Osteocyte (in vitro differentiated cells): ENCODE measurements at regions not wholly inside any gene's neighbourhood (a gene's known extent, or its start where the extent isn't known, plus 50 kb on each side); places are given as distances from the start of the nearest gene placed in this dataset.

Source experiments
- DNase-seq: peaks from one replicate; pipeline ENCODE4 v3.0.0; 2021; ENCODE audit warnings: mixed read lengths; ENCODE audit not compliant: unreplicated experiment; ENCODE audit errors: extremely low spot score
- H3K27ac Mint-ChIP-seq: one replicate; pipeline ENCODE4 v1.8.0; 2021; ENCODE audit warnings: mild to moderate bottlenecking, mixed read lengths; ENCODE audit not compliant: unreplicated experiment
- H3K27me3 Mint-ChIP-seq: one replicate; pipeline ENCODE4 v1.8.0; 2021; ENCODE audit warnings: mixed read lengths; ENCODE audit not compliant: unreplicated experiment
- H3K36me3 Mint-ChIP-seq: one replicate; pipeline ENCODE4 v1.8.0; 2021; ENCODE audit warnings: mixed read lengths; ENCODE audit not compliant: unreplicated experiment
- H3K4me1 Mint-ChIP-seq: one replicate; pipeline ENCODE4 v1.8.0; 2021; ENCODE audit warnings: mixed read lengths; ENCODE audit not compliant: unreplicated experiment
- H3K4me3 Mint-ChIP-seq: one replicate; pipeline ENCODE4 v1.8.0; 2021; ENCODE audit warnings: mild to moderate bottlenecking, moderate library complexity, mixed read lengths; ENCODE audit not compliant: unreplicated experiment
- H3K9me3 Mint-ChIP-seq: one replicate; pipeline ENCODE4 v1.8.0; 2021; ENCODE audit warnings: mixed read lengths; ENCODE audit not compliant: unreplicated experiment
- CTCF ChIP-seq: fragments of 200-600 bp; sonication (generic); IDR thresholded peaks from 2 replicates; pipeline ENCODE4 v1.5.0; 2021; ENCODE audit warnings: antibody characterized with exemption, mild to moderate bottlenecking, moderate library complexity

DNA sequence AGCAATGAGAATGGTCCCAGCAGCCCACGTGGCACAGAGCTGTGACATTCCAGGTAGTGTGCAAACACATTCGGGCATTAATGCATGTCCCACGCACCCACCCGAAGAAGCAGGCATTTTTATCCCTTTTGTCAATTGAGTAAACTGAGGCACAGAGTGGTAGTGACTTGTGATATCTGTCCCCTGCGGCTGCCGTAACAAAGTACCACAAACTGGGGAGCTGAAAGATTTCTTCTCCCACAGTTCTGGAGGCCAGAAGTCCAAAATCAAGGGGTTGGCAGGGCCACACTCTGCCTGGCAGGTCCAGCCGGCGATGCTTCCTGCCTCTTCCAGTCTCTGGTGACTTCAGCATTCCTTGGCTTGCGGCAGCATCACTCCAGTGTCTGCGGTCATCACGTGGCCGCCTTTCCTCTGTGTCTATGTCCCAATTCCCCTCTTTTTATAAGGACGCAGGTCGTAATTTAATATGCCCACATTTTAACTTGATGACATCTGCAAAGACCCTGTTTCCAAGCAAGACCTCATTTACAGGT, 221.9 kb upstream of the GSE1 start:
- no peaks in the 10 kb centered on the region for H3K27me3 Mint-ChIP-seq
- H3K4me3 Mint-ChIP-seq: no peak overlapping the region
- H3K36me3 Mint-ChIP-seq: no peaks in the 10 kb centered on the region
- no peaks in the 10 kb centered on the region for H3K9me3 Mint-ChIP-seq
- H3K4me1 Mint-ChIP-seq: peaks cover 32% of the 10 kb centered on the region
- no peak for DNase-seq
- TF ChIP-seq CTCF: no peak
- H3K27ac Mint-ChIP-seq: peak overlapping the region; percentile 44

- H3K27ac Mint-ChIP-seq: no peak overlapping the region
- H3K4me1 Mint-ChIP-seq: peaks cover 40% of the 10 kb centered on the region
- no peak for TF ChIP-seq CTCF
- H3K36me3 Mint-ChIP-seq: no peaks in the 10 kb centered on the region
- no peaks in the 10 kb centered on the region for H3K9me3 Mint-ChIP-seq
- H3K4me3 Mint-ChIP-seq: no peak overlapping the region
- H3K27me3 Mint-ChIP-seq: no peaks in the 10 kb centered on the region
- DNase-seq: no peak
These were observed 221.1 kb upstream of the GSE1 start for GRCh38 chr16:85391769-85392583.

- H3K27me3 Mint-ChIP-seq: no peaks in the 10 kb centered on the region
- no peaks in the 10 kb centered on the region for H3K36me3 Mint-ChIP-seq
- H3K4me3 Mint-ChIP-seq: no peak overlapping the region
- TF ChIP-seq CTCF: no peak
- no peak for DNase-seq
- H3K9me3 Mint-ChIP-seq: no peaks in the 10 kb centered on the region
- H3K27ac Mint-ChIP-seq: no peak overlapping the region
- peaks cover 45% of the 10 kb centered on the region for H3K4me1 Mint-ChIP-seq
These were observed 220.1 kb upstream of the GSE1 start for GRCh38 chr16:85392756-85393673.

DNA sequence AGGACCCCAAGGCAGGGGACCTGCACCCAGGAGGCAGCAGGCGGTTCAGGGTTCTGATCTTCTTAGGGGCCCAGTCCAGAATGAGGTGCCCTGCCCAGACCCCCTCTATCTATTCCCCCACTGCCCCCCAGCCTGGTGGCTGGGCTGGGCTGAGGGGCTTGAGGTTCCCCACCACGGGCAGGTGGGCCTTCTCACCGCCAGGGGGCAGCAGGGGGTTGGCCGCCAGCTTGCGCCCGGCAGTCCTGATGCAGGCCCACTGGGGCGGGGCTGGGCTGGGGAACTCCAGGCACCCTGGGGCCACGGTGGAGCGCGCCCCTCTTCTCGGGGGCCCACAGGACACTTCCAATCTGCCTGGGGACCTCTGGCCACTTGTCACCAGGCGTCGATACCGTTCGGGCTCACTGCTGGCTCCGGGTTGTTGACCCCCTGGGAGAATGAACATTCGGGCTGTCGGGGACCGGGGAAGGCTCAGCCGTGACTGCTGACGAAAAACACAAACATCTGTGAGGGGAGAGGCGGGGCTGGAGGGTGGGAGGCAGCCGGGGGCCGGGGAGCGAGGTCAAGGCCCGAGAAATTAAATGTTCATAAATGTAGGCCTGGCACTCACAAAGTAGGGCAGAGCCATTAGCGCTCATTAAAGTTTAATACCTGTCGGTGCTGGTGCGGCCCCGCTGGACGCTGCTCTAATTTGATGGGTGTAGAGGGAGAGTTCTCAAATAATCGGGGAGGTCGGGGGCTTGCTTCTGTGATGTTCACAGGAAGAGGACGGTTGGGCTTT, 219.3 kb upstream of the GSE1 start:
- peak; percentile 92 for DNase-seq
- Mint-ChIP-seq H3K4me3 (no peak overlapping the region), H3K9me3 (no peaks in the 10 kb centered on the region), H3K4me1 (peaks cover 45% of the 10 kb centered on the region), H3K36me3 (no peaks in the 10 kb centered on the region), H3K27ac (no peak overlapping the region), H3K27me3 (no peaks in the 10 kb centered on the region)
- peak; percentile 92 for TF ChIP-seq CTCF
